WTC11 (cell line): ENCODE measurements at regions not wholly inside any gene's neighbourhood (a gene's known extent, or its start where the extent isn't known, plus 50 kb on each side); places are given as distances from the start of the nearest gene placed in this dataset.

ENCODE experiments used
- CTCF ChIP-seq: fragments of 200-600 bp; IDR thresholded peaks from 2 replicates; pipeline ENCODE4 v1.8.0; 2022; ENCODE audit warnings: antibody characterized with exemption
- NFE2L1 ChIP-seq: sonication (generic); formaldehyde crosslinking; IDR thresholded peaks from 2 replicates; pipeline ENCODE4 v1.8.1; 2023; ENCODE audit warnings: missing genetic modification reagents
- RORB ChIP-seq: fragments of 250-450 bp; sonication (Bioruptor Pico); IDR thresholded peaks from 2 replicates; pipeline ENCODE4 v1.9.0; 2021; ENCODE audit warnings: mild to moderate bottlenecking
- TF ChIP-seq, protein P1 (sequence below): sonication (generic); formaldehyde crosslinking; IDR thresholded peaks from 2 replicates; pipeline ENCODE4 v1.8.1; 2022; ENCODE audit warnings: mild to moderate bottlenecking, missing genetic modification reagents, moderate library complexity, borderline replicate concordance

DNA sequence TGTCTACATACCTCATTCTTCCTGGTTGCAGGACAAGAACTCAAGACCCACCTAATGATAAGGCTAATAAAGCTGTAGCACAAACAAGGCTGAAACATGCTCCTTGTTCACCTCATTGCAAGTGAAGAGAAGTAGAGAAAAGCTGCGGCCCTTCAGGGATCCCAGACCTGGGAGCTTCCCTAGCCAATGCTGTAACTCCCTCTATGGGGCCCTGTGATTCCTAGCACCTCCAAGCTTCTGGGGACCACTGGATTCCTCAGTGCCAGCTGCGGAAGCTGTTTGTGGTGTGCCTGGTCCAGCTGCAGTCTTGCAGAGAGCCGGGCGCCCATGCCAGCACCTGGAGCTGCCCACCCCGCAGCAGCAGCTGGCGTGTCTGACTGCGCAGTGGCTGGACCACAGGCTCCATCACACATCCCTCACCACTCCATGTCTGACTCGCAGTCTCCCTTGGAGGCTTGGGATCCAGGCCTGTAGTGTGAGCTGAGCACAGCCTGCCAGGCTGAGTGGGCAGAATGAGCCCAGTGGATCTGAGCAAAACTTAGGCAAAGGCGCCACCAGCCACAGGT is 737.2 kb upstream of the GJE1 start:
- no peak for TF ChIP-seq NFE2L1 (CRISPR knock-in tag)
- TF ChIP-seq CTCF, result no peak
- TF ChIP-seq RORB (CRISPR knock-in tag), result no peak
- TF ChIP-seq, protein P1, sequence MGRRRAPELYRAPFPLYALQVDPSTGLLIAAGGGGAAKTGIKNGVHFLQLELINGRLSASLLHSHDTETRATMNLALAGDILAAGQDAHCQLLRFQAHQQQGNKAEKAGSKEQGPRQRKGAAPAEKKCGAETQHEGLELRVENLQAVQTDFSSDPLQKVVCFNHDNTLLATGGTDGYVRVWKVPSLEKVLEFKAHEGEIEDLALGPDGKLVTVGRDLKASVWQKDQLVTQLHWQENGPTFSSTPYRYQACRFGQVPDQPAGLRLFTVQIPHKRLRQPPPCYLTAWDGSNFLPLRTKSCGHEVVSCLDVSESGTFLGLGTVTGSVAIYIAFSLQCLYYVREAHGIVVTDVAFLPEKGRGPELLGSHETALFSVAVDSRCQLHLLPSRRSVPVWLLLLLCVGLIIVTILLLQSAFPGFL (CRISPR knock-in tag), result no peak
